Left ventricle myocardium inferior (tissue), 1 donor: ENCODE measurements at regions not wholly inside any gene's neighbourhood (a gene's known extent, or its start where the extent isn't known, plus 50 kb on each side); places are given as distances from the start of the nearest gene placed in this dataset.

ENCODE experiments used
- DNase-seq: peaks from one replicate; pipeline ENCODE4 v3.0.0-alpha.2; 2020
- H3K27ac ChIP-seq: fragments of 200-600 bp; replicated peaks from 2 replicates; pipeline ENCODE4 v1.8.0; 2021
- H3K27me3 ChIP-seq: fragments of 200-600 bp; 2 replicates; pipeline ENCODE4 v1.8.0; 2021; ENCODE audit warnings: low read depth
- H3K36me3 ChIP-seq: fragments of 200-600 bp; 2 replicates; pipeline ENCODE4 v1.8.0; 2021
- H3K4me1 ChIP-seq: fragments of 200-600 bp; 2 replicates; pipeline ENCODE4 v1.8.0; 2021
- H3K4me3 ChIP-seq: fragments of 200-600 bp; 2 replicates; pipeline ENCODE4 v1.8.0; 2021; ENCODE audit warnings: mild to moderate bottlenecking, moderate library complexity
- H3K9me3 ChIP-seq: fragments of 200-600 bp; replicated peaks from 2 replicates; pipeline ENCODE4 v1.8.0; 2021
- intact Hi-C: fragments of 100-400 bp; cut with micrococcal nuclease; formaldehyde crosslinking; loops from one replicate; pipeline ENCODE4 v1.11.0; 2022
- TF ChIP-seq, protein P1 (sequence below): fragments of 200-600 bp; IDR thresholded peaks from 2 replicates; pipeline ENCODE4 v1.8.0; 2021; ENCODE audit warnings: antibody characterized with exemption, mild to moderate bottlenecking, borderline replicate concordance
- donor health status: DM: no; HTN: yes; CAD: no; lungs with severe emphysema.

- intact Hi-C loops, result no loop called here
- no peak for DNase-seq
- peaks cover under 1% of the 10 kb centered on the region for H3K27me3 ChIP-seq
- TF ChIP-seq, protein P1, sequence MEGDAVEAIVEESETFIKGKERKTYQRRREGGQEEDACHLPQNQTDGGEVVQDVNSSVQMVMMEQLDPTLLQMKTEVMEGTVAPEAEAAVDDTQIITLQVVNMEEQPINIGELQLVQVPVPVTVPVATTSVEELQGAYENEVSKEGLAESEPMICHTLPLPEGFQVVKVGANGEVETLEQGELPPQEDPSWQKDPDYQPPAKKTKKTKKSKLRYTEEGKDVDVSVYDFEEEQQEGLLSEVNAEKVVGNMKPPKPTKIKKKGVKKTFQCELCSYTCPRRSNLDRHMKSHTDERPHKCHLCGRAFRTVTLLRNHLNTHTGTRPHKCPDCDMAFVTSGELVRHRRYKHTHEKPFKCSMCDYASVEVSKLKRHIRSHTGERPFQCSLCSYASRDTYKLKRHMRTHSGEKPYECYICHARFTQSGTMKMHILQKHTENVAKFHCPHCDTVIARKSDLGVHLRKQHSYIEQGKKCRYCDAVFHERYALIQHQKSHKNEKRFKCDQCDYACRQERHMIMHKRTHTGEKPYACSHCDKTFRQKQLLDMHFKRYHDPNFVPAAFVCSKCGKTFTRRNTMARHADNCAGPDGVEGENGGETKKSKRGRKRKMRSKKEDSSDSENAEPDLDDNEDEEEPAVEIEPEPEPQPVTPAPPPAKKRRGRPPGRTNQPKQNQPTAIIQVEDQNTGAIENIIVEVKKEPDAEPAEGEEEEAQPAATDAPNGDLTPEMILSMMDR, result no peak
- no peak overlapping the region for H3K27ac ChIP-seq
- no peaks in the 10 kb centered on the region for H3K4me1 ChIP-seq
- no peaks in the 10 kb centered on the region for H3K9me3 ChIP-seq
- no peaks in the 10 kb centered on the region for H3K36me3 ChIP-seq
- no peak overlapping the region for H3K4me3 ChIP-seq
Observed at GRCh38 chr16:47852991-47853390, 302.8 kb downstream of the ABCC12 start.

- H3K36me3 ChIP-seq, result no peaks in the 10 kb centered on the region
- no peak overlapping the region for H3K27ac ChIP-seq
- TF ChIP-seq, protein P1, result no peak
- H3K4me3 ChIP-seq, result no peak overlapping the region
- no peak for DNase-seq
- H3K4me1 ChIP-seq, result no peaks in the 10 kb centered on the region
- intact Hi-C loops, result no loop called here
- no peaks in the 10 kb centered on the region for H3K27me3 ChIP-seq
- no peaks in the 10 kb centered on the region for H3K9me3 ChIP-seq
Observed at GRCh38 chr16:47851146-47851545, 304.6 kb downstream of the ABCC12 start.

DNA sequence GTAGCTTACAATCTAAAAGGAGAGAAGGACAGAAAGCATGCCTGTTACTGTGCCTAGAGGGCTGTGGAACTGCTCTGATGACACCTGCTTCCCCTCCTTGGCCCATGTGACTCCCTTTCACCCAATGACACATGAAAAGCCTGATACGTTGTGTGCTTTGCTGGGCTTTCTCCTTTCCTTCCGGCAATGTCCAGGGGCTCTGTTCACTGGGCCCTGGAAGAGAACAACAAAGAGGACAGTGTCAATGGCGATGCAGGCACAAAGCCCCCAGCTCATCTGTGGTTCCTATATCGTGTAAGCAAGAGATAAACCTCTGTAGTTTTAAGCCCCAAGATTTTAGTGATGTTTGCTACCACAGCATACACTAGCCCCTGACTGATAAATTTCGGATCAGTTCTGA is 306.1 kb downstream of the ABCC12 start:
- H3K4me1 ChIP-seq, result no peaks in the 10 kb centered on the region
- no peak overlapping the region for H3K27ac ChIP-seq
- no peak for DNase-seq
- no peak overlapping the region for H3K4me3 ChIP-seq
- H3K9me3 ChIP-seq, result no peaks in the 10 kb centered on the region
- TF ChIP-seq, protein P1, result no peak
- intact Hi-C loops, result no loop called here
- no peaks in the 10 kb centered on the region for H3K27me3 ChIP-seq
- H3K36me3 ChIP-seq, result no peaks in the 10 kb centered on the region

GRCh38 chr16:47848421-47849109 is 307.2 kb downstream of the ABCC12 start:
- intact Hi-C loops, result no loop called here

DNA sequence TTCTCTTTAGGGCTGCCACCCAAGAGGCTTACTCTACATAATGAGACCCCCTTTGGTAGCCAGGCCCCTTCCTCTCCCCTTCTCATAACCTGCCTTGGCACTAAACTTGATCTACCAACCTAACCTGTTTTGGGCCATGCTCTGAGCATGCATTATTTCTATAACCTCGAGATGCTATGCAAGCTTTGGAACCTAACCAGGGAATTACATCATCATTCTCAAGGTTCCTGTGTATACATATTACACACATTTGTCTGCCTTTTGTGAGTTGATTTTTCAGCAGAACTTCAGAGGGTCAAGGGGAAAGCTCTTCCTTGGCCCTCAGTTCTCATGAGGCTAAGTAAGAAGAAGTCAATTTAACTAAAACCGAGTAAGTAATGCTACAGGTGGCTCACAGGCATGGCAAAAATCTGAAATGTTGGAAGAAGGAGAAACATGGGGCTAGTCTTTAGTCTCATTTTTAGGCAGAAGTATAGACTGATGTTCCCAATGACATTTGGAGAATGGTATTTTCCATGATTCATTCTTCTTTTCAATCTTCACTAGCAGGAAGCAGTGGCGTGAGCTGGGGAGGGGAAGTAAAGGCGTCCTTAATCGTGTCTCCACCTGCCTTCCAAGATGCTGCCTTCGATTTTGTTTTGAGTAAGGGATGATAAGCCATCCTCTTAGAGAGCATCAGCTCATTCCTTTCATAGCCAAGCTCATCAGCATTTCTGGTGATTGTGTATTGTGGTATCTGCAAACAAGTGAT is 308.4 kb downstream of the ABCC12 start:
- Histone ChIP-seq H3K36me3 (no peaks in the 10 kb centered on the region), H3K9me3 (no peaks in the 10 kb centered on the region), H3K4me3 (no peak overlapping the region), H3K27ac (no peak overlapping the region), H3K4me1 (no peaks in the 10 kb centered on the region), H3K27me3 (no peaks in the 10 kb centered on the region)
- intact Hi-C loops, result no loop called here
- TF ChIP-seq, protein P1, result no peak
- no peak for DNase-seq

More at GRCh38 chr16:47848421-47849109, 307.2 kb downstream of the ABCC12 start:
- no peaks in the 10 kb centered on the region for H3K4me1 ChIP-seq
- H3K36me3 ChIP-seq, result no peaks in the 10 kb centered on the region
- TF ChIP-seq, protein P1, result no peak
- H3K27ac ChIP-seq, result no peak overlapping the region
- H3K9me3 ChIP-seq, result no peaks in the 10 kb centered on the region
- no peaks in the 10 kb centered on the region for H3K27me3 ChIP-seq
- no peak overlapping the region for H3K4me3 ChIP-seq
- no peak for DNase-seq
